ENCODE measurements at regions not wholly inside any gene's neighbourhood (a gene's known extent, or its start where the extent isn't known, plus 50 kb on each side); places are given as distances from the start of the nearest gene placed in this dataset.

DNA sequence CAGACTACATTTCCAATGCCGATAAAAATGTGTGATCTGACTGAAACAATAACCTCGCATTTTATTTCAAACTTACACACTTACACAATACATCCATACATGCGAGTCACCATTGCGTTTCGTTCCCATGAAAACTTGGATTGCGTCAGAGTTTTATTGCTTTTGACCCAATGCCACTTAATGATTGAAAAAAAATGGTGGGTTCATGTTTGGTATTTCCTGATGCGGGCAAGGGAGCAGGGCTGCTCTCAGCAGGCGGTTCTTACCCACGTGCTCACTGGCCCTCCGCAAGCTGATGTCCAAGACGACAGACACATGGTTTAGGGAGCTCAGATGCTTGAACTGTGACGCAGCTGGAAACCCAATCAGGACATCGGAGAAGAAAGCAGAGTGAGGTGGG is 281.0 kb upstream of the SULF2 start:
- no peaks in the 10 kb centered on the region for H3K9me3 ChIP-seq (ENCODE audit: control insufficient read depth, insufficient read depth, low read length)
- H3K9me2 ChIP-seq (replicated peaks; ENCODE audit: control insufficient read depth, low read length): no peaks in the 10 kb centered on the region
- no peak overlapping the region for H3K4me3 ChIP-seq (ENCODE audit: low read length)
- no peaks in the 10 kb centered on the region for H3F3A ChIP-seq (ENCODE audit: control insufficient read depth, insufficient read depth)
- H4K20me1 ChIP-seq (ENCODE audit: control insufficient read depth, insufficient read depth, low read depth, low read length): no peaks in the 10 kb centered on the region
- peaks cover 3% of the 10 kb centered on the region; the same call in 1 of the 2 replicates for H3K27me3 ChIP-seq (ENCODE audit: control insufficient read depth, low read length)
- no peak for TF ChIP-seq EZH2phosphoT487 (IDR thresholded peaks at IDR 0.05; ENCODE audit: borderline replicate concordance, low read length)
- TF ChIP-seq, protein P1, sequence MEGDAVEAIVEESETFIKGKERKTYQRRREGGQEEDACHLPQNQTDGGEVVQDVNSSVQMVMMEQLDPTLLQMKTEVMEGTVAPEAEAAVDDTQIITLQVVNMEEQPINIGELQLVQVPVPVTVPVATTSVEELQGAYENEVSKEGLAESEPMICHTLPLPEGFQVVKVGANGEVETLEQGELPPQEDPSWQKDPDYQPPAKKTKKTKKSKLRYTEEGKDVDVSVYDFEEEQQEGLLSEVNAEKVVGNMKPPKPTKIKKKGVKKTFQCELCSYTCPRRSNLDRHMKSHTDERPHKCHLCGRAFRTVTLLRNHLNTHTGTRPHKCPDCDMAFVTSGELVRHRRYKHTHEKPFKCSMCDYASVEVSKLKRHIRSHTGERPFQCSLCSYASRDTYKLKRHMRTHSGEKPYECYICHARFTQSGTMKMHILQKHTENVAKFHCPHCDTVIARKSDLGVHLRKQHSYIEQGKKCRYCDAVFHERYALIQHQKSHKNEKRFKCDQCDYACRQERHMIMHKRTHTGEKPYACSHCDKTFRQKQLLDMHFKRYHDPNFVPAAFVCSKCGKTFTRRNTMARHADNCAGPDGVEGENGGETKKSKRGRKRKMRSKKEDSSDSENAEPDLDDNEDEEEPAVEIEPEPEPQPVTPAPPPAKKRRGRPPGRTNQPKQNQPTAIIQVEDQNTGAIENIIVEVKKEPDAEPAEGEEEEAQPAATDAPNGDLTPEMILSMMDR (IDR thresholded peaks at IDR 0.05; ENCODE audit: low read depth, low read length, poor library complexity, severe bottlenecking): no peak
- H3K27ac ChIP-seq (ENCODE audit: low read depth, low read length): no peak overlapping the region
- H3K4me2 ChIP-seq (ENCODE audit: low read length): no peak overlapping the region
- H3K36me3 ChIP-seq (ENCODE audit: control insufficient read depth, low read length): no peaks in the 10 kb centered on the region
- H3K79me2 ChIP-seq (ENCODE audit: control insufficient read depth, low read length): no peaks in the 10 kb centered on the region
- no peaks in the 10 kb centered on the region for H3K4me1 ChIP-seq (ENCODE audit: control insufficient read depth, low read length)

DNA sequence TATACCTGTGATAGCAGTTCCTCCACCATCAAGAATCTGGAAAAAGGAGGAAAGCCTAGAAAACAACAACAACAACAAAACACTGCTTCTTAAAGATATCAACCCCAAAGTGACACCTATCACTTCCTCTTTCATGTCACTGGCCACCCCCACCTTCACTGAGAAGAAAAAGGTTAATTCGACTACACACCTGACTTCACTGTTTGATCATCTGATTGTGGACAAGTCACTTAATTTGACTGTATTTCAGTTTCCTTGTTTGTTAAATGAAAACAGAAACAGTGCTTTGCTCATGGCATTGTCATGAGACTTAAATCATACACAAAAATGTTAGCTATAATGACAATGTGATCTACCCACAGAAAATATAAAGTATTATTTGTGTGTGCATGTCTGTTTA is 280.6 kb upstream of the SULF2 start:
- Histone ChIP-seq H3K27me3 (ENCODE audit: control insufficient read depth, low read length) (peaks cover 3% of the 10 kb centered on the region; the same call in 1 of the 2 replicates), H3K4me3 (ENCODE audit: low read length) (no peak overlapping the region), H3K9me3 (ENCODE audit: control insufficient read depth, insufficient read depth, low read length) (no peaks in the 10 kb centered on the region), H3K4me2 (ENCODE audit: low read length) (no peak overlapping the region), H3K4me1 (ENCODE audit: control insufficient read depth, low read length) (no peaks in the 10 kb centered on the region), H3K27ac (ENCODE audit: low read depth, low read length) (no peak overlapping the region), H3K36me3 (ENCODE audit: control insufficient read depth, low read length) (no peaks in the 10 kb centered on the region), H3K9me2 (replicated peaks; ENCODE audit: control insufficient read depth, low read length) (no peaks in the 10 kb centered on the region), H4K20me1 (ENCODE audit: control insufficient read depth, insufficient read depth, low read depth, low read length) (no peaks in the 10 kb centered on the region), H3K79me2 (ENCODE audit: control insufficient read depth, low read length) (no peaks in the 10 kb centered on the region), H3F3A (ENCODE audit: control insufficient read depth, insufficient read depth) (no peaks in the 10 kb centered on the region)
- TF ChIP-seq, protein P1 (IDR thresholded peaks at IDR 0.05; ENCODE audit: low read depth, low read length, poor library complexity, severe bottlenecking): no peak
- TF ChIP-seq EZH2phosphoT487 (IDR thresholded peaks at IDR 0.05; ENCODE audit: borderline replicate concordance, low read length): no peak

DNA sequence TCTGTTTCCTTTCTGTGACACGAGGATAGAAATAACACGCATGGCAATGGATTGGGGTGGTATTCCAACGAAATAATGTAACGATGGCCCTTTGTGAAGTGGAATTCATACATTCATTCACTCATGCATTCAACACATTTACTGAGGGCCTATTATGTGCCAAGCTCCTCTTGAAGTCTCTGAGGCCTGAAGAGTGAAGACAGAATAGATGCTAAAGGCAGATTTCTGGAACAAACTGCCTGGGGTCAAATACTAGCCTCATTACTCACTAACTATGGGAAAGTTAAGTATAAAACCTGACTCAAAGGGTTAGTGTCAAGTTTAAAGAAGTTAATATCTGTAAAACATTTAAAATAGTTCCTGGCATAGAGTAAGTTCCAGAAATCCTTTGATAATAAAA is 279.6 kb upstream of the SULF2 start:
- H3K79me2 ChIP-seq (ENCODE audit: control insufficient read depth, low read length): no peaks in the 10 kb centered on the region
- no peaks in the 10 kb centered on the region for H3K4me1 ChIP-seq (ENCODE audit: control insufficient read depth, low read length)
- H3F3A ChIP-seq (ENCODE audit: control insufficient read depth, insufficient read depth): no peaks in the 10 kb centered on the region
- no peak overlapping the region for H3K27ac ChIP-seq (ENCODE audit: low read depth, low read length)
- no peaks in the 10 kb centered on the region for H3K9me3 ChIP-seq (ENCODE audit: control insufficient read depth, insufficient read depth, low read length)
- H3K27me3 ChIP-seq (ENCODE audit: control insufficient read depth, low read length): no peaks in the 10 kb centered on the region
- H3K9me2 ChIP-seq (replicated peaks; ENCODE audit: control insufficient read depth, low read length): no peaks in the 10 kb centered on the region
- H4K20me1 ChIP-seq (ENCODE audit: control insufficient read depth, insufficient read depth, low read depth, low read length): no peaks in the 10 kb centered on the region
- no peaks in the 10 kb centered on the region for H3K36me3 ChIP-seq (ENCODE audit: control insufficient read depth, low read length)
- no peak overlapping the region for H3K4me3 ChIP-seq (ENCODE audit: low read length)
- no peak overlapping the region for H3K4me2 ChIP-seq (ENCODE audit: low read length)
- TF ChIP-seq, protein P1 (IDR thresholded peaks at IDR 0.05; ENCODE audit: low read depth, low read length, poor library complexity, severe bottlenecking): no peak
- TF ChIP-seq EZH2phosphoT487 (IDR thresholded peaks at IDR 0.05; ENCODE audit: borderline replicate concordance, low read length): no peak
